ENCODE measurements at regions not wholly inside any gene's neighbourhood (a gene's known extent, or its start where the extent isn't known, plus 50 kb on each side); places are given as distances from the start of the nearest gene placed in this dataset.

DNA sequence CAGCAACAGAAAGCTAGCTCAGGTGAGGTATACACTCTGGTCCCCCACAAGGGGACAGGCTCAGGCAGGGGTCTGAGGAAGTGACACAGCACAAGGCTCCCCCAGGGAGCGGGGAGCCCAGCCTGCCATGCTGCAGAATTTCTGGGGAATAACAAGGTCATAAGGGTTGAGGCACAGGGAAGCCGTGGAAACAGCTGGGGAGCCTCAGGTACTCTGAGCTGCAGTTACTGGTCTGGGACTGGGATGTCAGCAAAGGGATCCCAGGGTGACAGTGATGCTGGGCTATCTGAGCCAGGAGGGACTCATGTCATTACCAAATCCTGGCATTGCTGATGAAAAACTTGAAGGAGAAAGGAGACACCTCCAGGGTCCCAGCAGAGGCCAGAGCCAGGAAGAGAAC lies 64.4 kb upstream of the NANOS1 start:
- H3K4me3 Mint-ChIP-seq, result no peak overlapping the region
- TF ChIP-seq CTCF (IDR thresholded peaks at IDR 0.05; ENCODE audit: unreplicated experiment in 3 of 3), result no peak
- no peaks in the 10 kb centered on the region for H3K36me3 Mint-ChIP-seq (ENCODE audit: low read depth)
- peaks cover 11% of the 10 kb centered on the region for H3K27me3 Mint-ChIP-seq (ENCODE audit: low read depth)
- peaks cover 48% of the 10 kb centered on the region for H3K4me1 Mint-ChIP-seq
- peaks cover 8% of the 10 kb centered on the region for H3K9me3 Mint-ChIP-seq
- peak overlapping the region in 1 of 3 experiments; percentile 45 for H3K27ac Mint-ChIP-seq

- H3K36me3 Mint-ChIP-seq (ENCODE audit: low read depth), result no peaks in the 10 kb centered on the region
- H3K27me3 Mint-ChIP-seq (ENCODE audit: low read depth), result peaks cover 11% of the 10 kb centered on the region
- peaks cover 8% of the 10 kb centered on the region for H3K9me3 Mint-ChIP-seq
- peak overlapping the region in 2 of 3 experiments; percentile 17 to 45 for H3K27ac Mint-ChIP-seq
- no peak overlapping the region for H3K4me3 Mint-ChIP-seq
- peaks cover 54% of the 10 kb centered on the region for H3K4me1 Mint-ChIP-seq
- no peak for TF ChIP-seq CTCF (IDR thresholded peaks at IDR 0.05; ENCODE audit: unreplicated experiment in 3 of 3)
Measured at GRCh38 chr10:118965645-118966044, 63.9 kb upstream of the NANOS1 start.

- Mint-ChIP-seq H3K4me3 (no peak overlapping the region), H3K9me3 (peaks cover 8% of the 10 kb centered on the region), H3K27me3 (ENCODE audit: low read depth) (peaks cover 9% of the 10 kb centered on the region), H3K27ac (peak overlapping the region; percentile 12 to 45 (median 17)), H3K36me3 (ENCODE audit: low read depth) (no peaks in the 10 kb centered on the region), H3K4me1 (peaks cover 60% of the 10 kb centered on the region)
- TF ChIP-seq CTCF (IDR thresholded peaks at IDR 0.05; ENCODE audit: unreplicated experiment in 3 of 3), result no peak
Measured at GRCh38 chr10:118966076-118966849, 63.3 kb upstream of the NANOS1 start.

- H3K4me3 Mint-ChIP-seq, result no peak overlapping the region
- H3K36me3 Mint-ChIP-seq (ENCODE audit: low read depth), result no peaks in the 10 kb centered on the region
- peaks cover 8% of the 10 kb centered on the region for H3K27me3 Mint-ChIP-seq (ENCODE audit: low read depth)
- TF ChIP-seq CTCF (IDR thresholded peaks at IDR 0.05; ENCODE audit: unreplicated experiment in 3 of 3), result no peak
- peak overlapping the region; percentile 17 to 72 (median 45) for H3K27ac Mint-ChIP-seq
- H3K9me3 Mint-ChIP-seq, result peaks cover 11% of the 10 kb centered on the region
- H3K4me1 Mint-ChIP-seq, result peaks cover 60% of the 10 kb centered on the region
Measured at GRCh38 chr10:118966850-118967125, 62.7 kb upstream of the NANOS1 start.

DNA sequence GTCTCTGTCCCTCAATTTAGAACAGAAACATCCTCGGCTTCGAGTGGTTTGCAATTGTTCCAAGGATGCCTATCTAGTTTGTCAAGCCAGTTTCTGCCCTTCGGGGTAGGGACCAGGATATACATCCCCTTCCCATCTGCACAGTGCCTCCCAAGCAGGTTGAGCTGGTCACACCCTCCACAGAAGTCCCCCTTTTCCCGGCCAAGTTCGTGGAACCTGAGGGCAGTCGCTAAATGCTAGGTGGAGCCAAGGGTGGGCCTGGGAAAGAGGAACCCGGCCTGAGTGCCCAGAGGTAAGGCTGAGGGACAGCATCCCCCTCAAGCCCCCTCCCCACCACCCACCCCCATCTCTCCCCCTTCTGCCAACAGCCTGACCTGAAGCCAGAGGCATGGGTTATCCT lies 62.4 kb upstream of the NANOS1 start:
- H3K36me3 Mint-ChIP-seq (ENCODE audit: low read depth), result no peaks in the 10 kb centered on the region
- no peak overlapping the region for H3K4me3 Mint-ChIP-seq
- peaks cover 12% of the 10 kb centered on the region for H3K9me3 Mint-ChIP-seq
- peaks cover 60% of the 10 kb centered on the region for H3K4me1 Mint-ChIP-seq
- peak overlapping the region; percentile 17 to 72 (median 45) for H3K27ac Mint-ChIP-seq
- TF ChIP-seq CTCF (IDR thresholded peaks at IDR 0.05; ENCODE audit: unreplicated experiment in 3 of 3), result no peak
- H3K27me3 Mint-ChIP-seq (ENCODE audit: low read depth), result peaks cover 8% of the 10 kb centered on the region

DNA sequence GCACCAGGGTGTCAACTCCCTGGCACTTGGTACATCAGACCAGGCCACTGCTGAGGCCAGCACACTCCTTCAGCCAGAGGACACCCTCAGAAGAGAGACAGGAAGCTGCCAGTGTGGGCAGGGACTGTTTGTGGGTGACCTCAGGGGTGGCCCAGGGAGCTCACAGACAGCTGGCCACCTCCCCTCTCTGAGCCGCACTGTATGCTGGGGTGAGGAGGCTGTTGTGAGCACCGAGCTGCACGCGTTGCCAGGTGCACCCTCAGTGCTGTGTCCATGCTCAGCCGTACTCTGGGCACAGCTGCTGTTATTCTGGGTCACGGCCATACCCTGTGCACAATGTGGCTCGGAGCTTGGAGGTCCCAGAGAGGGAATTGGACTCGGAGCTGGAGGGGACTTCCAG lies 61.5 kb upstream of the NANOS1 start:
- Mint-ChIP-seq H3K36me3 (ENCODE audit: low read depth) (no peaks in the 10 kb centered on the region), H3K27ac (no peak overlapping the region), H3K27me3 (ENCODE audit: low read depth) (peaks cover 8% of the 10 kb centered on the region), H3K4me3 (no peak overlapping the region), H3K9me3 (peaks cover 15% of the 10 kb centered on the region), H3K4me1 (peaks cover 54% of the 10 kb centered on the region)
- no peak for TF ChIP-seq CTCF (IDR thresholded peaks at IDR 0.05; ENCODE audit: unreplicated experiment in 3 of 3)
